Mesothelial cell of epicardium (in vitro differentiated cells): ENCODE measurements at regions not wholly inside any gene's neighbourhood (a gene's known extent, or its start where the extent isn't known, plus 50 kb on each side); places are given as distances from the start of the nearest gene placed in this dataset.
"Not testable (repeated sequence)": the region's sequence is repeated elsewhere in the genome, so short reads cannot be mapped to it uniquely, and the experiment has no call there.

Experiments
- DNase-seq, 2 experiments: peaks; one replicate each; pipeline ENCODE4 v3.0.0; 2021; ENCODE audit warnings: low spot score in 2 of 2; ENCODE audit not compliant: unreplicated experiment in 2 of 2
- H3K27ac Mint-ChIP-seq: 2 replicates; pipeline ENCODE4 v1.8.0; 2021; ENCODE audit warnings: mixed read lengths
- H3K27me3 Mint-ChIP-seq: 2 replicates; pipeline ENCODE4 v1.8.0; 2021; ENCODE audit warnings: low read depth, mixed read lengths
- H3K36me3 Mint-ChIP-seq: 2 replicates; pipeline ENCODE4 v1.8.0; 2021; ENCODE audit warnings: mixed read lengths
- H3K4me1 Mint-ChIP-seq: 2 replicates; pipeline ENCODE4 v1.8.0; 2021; ENCODE audit warnings: mixed read lengths
- H3K4me3 Mint-ChIP-seq: 2 replicates; pipeline ENCODE4 v1.8.0; 2021; ENCODE audit warnings: mild to moderate bottlenecking, moderate library complexity, mixed read lengths
- H3K9me3 Mint-ChIP-seq: 2 replicates; pipeline ENCODE4 v1.8.0; 2021; ENCODE audit warnings: mixed read lengths
- TF ChIP-seq, protein P1 (sequence below): fragments of 200-600 bp; sonication (generic); IDR thresholded peaks from one replicate; pipeline ENCODE4 v1.5.0; 2021; ENCODE audit warnings: antibody characterized with exemption; ENCODE audit not compliant: unreplicated experiment

DNA sequence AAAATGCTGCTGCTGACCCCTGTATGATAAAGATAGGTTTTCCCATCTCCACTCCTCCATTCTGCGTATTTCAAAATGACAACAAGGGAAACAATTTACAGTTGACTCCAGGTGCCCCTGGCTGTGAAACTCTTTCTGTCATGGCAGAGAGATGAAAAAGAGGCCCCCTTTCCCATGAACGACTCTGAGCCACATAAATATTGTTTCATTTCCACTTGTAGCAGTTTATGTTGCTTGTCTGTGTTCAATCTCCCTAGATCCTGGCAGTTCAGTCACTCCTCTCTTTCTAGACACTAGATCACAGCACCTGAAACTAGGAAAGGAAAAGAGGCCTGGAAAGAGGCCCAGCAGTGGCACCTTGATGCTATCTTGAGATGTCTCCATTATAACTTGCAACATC lies 121.0 kb upstream of the ZNF521 start:
- H3K36me3 Mint-ChIP-seq = no peaks in the 10 kb centered on the region
- H3K9me3 Mint-ChIP-seq = peaks cover 19% of the 10 kb centered on the region
- H3K27ac Mint-ChIP-seq = no peak overlapping the region
- H3K4me3 Mint-ChIP-seq = no peak overlapping the region
- H3K4me1 Mint-ChIP-seq = peaks cover 35% of the 10 kb centered on the region
- DNase-seq = no peak
- TF ChIP-seq, protein P1, sequence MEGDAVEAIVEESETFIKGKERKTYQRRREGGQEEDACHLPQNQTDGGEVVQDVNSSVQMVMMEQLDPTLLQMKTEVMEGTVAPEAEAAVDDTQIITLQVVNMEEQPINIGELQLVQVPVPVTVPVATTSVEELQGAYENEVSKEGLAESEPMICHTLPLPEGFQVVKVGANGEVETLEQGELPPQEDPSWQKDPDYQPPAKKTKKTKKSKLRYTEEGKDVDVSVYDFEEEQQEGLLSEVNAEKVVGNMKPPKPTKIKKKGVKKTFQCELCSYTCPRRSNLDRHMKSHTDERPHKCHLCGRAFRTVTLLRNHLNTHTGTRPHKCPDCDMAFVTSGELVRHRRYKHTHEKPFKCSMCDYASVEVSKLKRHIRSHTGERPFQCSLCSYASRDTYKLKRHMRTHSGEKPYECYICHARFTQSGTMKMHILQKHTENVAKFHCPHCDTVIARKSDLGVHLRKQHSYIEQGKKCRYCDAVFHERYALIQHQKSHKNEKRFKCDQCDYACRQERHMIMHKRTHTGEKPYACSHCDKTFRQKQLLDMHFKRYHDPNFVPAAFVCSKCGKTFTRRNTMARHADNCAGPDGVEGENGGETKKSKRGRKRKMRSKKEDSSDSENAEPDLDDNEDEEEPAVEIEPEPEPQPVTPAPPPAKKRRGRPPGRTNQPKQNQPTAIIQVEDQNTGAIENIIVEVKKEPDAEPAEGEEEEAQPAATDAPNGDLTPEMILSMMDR = no peak
- peaks cover 3% of the 10 kb centered on the region for H3K27me3 Mint-ChIP-seq

DNA sequence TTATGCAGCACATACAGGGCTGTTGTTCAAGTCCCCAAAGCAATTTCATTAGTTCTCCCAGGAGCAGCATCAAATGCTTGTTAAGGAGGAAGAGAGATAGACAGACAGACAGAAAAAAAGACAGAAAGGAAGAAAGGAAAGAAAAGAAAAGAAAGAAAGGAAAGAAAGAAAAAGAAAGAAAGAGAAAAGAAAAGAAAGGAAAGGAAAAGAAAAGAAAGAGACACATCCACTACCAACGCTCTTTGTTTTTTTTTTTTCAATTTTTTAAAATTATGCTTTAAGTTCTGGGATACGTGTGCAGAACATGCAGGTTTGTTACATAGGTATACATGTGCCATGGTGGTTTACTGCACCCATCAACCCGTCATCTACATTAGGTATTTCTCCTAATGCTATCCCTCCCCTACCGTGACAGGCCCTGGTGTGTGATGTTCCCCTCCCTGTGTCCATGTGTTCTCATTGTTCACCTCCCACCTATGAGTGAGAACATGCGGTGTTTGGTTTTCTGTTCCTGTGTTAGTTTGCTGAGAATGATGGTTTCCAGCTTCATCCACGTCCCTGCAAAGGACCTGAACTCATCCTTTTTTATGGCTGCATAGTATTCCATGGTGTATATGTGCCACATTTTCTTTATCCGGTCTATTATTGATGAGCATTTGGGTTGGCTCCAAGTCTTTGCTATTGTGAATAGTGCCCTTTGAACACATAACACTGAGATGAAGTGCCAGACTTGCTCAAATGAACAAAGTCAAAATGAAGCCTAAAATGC lies 119.0 kb upstream of the ZNF521 start:
- not testable (repeated sequence) for H3K36me3 Mint-ChIP-seq, H3K4me3 Mint-ChIP-seq, DNase-seq, H3K9me3 Mint-ChIP-seq, H3K27me3 Mint-ChIP-seq
- peaks cover 50% of the 10 kb centered on the region for H3K4me1 Mint-ChIP-seq
- peak overlapping the region; percentile 14 for H3K27ac Mint-ChIP-seq

DNA sequence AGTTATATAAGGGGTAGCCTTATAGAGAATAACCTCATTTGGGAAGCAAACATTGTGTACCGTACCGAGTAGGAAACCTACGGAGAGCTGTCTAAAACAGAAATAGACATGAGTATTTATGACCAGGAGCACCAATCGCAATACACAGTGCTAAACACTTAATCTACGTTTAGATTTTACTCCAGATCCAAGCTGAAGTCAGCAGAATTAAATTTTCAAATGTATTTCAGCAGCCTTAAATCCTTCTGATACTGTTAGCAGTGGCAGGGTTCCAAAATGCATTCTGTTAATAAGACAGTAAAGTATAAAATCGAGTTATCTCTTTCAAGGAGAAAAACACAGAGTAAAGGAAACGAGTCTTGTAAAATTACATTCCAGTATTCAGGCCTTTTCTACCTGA lies 118.1 kb upstream of the ZNF521 start:
- peaks cover 3% of the 10 kb centered on the region for H3K9me3 Mint-ChIP-seq
- TF ChIP-seq, protein P1 = no peak
- H3K27me3 Mint-ChIP-seq = no peaks in the 10 kb centered on the region
- no peaks in the 10 kb centered on the region for H3K36me3 Mint-ChIP-seq
- H3K4me1 Mint-ChIP-seq = peaks cover 58% of the 10 kb centered on the region
- H3K27ac Mint-ChIP-seq = peak overlapping the region; percentile 55
- DNase-seq = no peak
- H3K4me3 Mint-ChIP-seq = no peak overlapping the region

DNA sequence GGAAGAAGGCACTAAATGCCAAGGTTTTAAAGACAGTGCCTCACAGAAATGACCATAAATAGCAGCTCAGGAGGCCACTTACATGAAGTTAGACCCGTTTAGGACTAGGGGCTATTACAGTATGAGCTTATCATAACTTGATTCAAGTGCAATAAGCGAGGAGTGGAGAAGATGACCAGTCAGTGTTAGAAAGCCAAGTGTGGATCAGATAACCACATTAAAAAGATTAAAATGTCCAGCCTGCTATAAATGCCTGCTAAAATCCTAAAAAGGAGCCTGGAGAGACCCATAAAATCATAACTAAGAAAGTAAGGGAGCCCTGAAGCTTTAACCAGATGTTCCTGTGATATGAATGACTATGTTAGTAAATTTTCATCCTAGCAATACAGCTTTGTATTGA lies 117.5 kb upstream of the ZNF521 start:
- TF ChIP-seq, protein P1 = no peak
- Mint-ChIP-seq H3K36me3 (no peaks in the 10 kb centered on the region), H3K4me1 (peaks cover 58% of the 10 kb centered on the region), H3K27me3 (no peaks in the 10 kb centered on the region), H3K27ac (peak overlapping the region; percentile 54), H3K9me3 (peaks cover 3% of the 10 kb centered on the region), H3K4me3 (no peak overlapping the region)
- no peak for DNase-seq

DNA sequence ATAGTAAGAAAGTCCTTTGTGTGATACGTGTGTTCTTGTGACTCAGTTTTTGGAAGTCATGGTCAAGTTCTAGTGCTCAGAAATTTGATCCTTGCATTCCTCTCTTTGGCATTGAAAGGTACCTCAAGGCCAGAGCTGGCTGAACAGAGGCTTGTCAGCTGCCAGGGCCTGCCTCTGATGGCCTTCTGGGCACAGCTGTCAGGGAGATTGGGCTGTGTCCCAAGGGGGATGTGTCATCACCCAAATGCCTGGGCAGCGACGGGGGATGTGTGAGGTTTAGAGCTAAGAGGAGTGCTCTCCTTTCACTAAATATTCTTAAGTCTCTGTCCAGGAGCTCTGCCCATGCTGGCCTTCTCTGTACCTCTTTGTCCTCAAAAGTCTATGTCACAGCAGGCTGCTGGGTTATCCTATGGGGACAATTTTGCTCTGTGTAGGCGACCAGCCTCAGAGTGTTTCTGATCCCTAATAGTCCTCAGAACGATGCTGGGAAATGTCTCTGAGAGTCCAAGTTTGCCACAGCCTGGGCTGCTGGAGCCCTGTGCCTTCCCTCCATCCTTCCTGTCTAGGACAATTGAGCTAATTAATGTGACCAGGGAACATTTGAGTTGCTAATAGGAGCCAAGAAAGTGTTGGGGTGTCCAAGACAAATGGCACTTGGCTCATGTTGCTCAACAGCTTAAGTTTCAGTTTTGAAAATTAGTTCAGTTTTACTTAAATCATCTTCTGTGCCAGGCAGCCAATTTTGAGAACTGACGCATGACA lies 115.4 kb upstream of the ZNF521 start:
- peaks cover 47% of the 10 kb centered on the region for H3K4me1 Mint-ChIP-seq
- TF ChIP-seq, protein P1 = no peak
- no peak for DNase-seq
- H3K36me3 Mint-ChIP-seq = no peaks in the 10 kb centered on the region
- no peaks in the 10 kb centered on the region for H3K27me3 Mint-ChIP-seq
- H3K9me3 Mint-ChIP-seq = peaks cover 3% of the 10 kb centered on the region
- no peak overlapping the region for H3K4me3 Mint-ChIP-seq
- peak overlapping the region; percentile 39 for H3K27ac Mint-ChIP-seq

DNA sequence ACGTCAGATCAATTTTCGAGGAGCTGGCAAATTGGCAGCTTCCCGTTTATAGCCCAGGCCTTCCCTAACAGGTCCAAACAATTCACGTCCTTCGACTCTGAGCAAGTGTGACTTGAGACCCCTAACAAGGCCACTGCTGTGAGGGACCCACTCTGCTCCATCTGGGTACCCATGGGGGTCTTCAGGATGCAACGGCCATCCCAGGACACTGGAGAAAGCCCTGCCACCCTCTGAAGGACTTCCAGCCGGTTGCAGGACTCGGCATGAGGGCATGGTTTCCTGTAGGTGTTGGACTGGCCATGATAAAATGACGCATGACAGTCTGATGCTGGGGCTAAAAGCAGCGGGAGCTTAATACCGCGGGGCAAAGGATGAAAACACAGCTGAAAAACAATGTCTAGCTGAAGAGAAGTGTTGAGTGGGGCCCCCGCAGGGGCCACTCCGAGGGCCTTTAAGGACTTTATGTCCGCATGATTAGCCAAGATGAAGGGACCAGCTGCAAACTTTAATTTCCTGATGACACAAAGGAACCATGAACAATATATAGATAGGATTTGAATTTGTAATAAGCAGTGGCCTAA lies 113.3 kb upstream of the ZNF521 start:
- DNase-seq = no peak
- H3K9me3 Mint-ChIP-seq = no peaks in the 10 kb centered on the region
- TF ChIP-seq, protein P1 = no peak
- no peaks in the 10 kb centered on the region for H3K36me3 Mint-ChIP-seq
- H3K27me3 Mint-ChIP-seq = no peaks in the 10 kb centered on the region
- H3K4me1 Mint-ChIP-seq = peaks cover 41% of the 10 kb centered on the region
- no peak overlapping the region for H3K27ac Mint-ChIP-seq
- no peak overlapping the region for H3K4me3 Mint-ChIP-seq
